ENCODE measurements at regions not wholly inside any gene's neighbourhood (a gene's known extent, or its start where the extent isn't known, plus 50 kb on each side); places are given as distances from the start of the nearest gene placed in this dataset.

DNA sequence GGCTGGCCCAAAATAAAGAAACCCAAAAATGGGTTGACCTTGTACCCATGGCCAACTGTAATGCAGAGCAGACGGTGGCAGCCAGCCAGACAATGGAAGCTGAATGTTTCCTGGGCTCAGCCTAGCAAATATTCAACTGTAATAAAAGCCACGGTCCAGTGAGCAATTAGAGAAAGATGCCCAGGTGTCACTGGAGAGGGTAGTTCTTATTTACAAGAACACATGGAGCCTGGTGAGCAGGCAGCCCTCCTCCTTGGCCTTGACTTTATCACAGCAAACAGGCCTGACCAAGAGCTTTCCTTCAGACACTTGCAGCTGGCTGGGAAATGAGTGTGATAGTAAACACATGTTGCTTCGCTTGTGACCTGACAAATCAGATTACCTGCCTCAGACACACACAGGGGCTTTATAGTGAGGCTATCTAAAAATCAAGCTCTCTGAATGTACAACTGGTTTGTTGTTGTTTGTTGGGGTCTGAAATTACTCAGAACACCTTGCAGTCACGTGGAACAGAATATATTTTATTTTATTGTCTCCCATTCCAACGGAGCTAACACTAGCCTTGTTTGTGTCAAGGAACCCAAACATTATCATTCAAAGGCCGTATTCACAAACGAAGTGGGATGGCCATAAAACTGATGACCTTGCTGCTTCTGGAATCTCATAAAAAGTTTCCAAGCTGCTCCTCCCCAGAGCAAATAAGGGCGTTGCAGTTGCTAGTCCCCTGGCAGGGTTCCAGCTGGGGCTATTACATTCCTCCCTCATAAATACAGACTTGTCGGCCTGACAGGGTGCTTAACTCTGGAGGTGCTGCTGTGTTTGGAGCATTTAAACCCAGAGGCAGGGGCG lies 161.1 kb downstream of the BBOX1 start (continued):
- TF ChIP-seq ZNF395 (CRISPR knock-in tag; IDR thresholded peaks at IDR 0.05) (peak; percentile 38; the same call in 1 of the 2 replicates), PML (IDR thresholded peaks at IDR 0.05; ENCODE audit: low read length) (peak; percentile 82), E2F3 (CRISPR knock-in tag; IDR thresholded peaks at IDR 0.05) (no peak), CXXC5 (CRISPR knock-in tag; IDR thresholded peaks at IDR 0.05) (peak; percentile 29; the same call in 1 of the 2 replicates), E2F8 (IDR thresholded peaks at IDR 0.05; ENCODE audit: low read depth, partially characterized antibody) (no peak), ZEB2 (IDR thresholded peaks at IDR 0.05) (no peak), ZNF3 (CRISPR knock-in tag; IDR thresholded peaks at IDR 0.05) (no peak), ZNF23 (CRISPR knock-in tag; IDR thresholded peaks at IDR 0.05) (no peak), SNAPC5 (CRISPR knock-in tag; IDR thresholded peaks at IDR 0.05) (no peak), MTA3 (IDR thresholded peaks at IDR 0.05; ENCODE audit: borderline replicate concordance) (0 out of 2 replicates have a peak, but pooled peaks have one; percentile 30), ZNF589 (CRISPR knock-in tag; IDR thresholded peaks at IDR 0.05; ENCODE audit: low read depth) (peak; percentile 69; the same call in 1 of the 2 replicates), HMGXB4 (CRISPR knock-in tag; IDR thresholded peaks at IDR 0.05) (no peak), NFE2L1 (tag; IDR thresholded peaks at IDR 0.05; ENCODE audit: borderline replicate concordance, low read depth) (no peak), MCM5 (IDR thresholded peaks at IDR 0.05; ENCODE audit: low read depth) (no peak), SMAD4 (CRISPR knock-in tag; conservative IDR thresholded peaks at IDR 0.05) (peak; percentile 74), ZNF707 (CRISPR knock-in tag; conservative IDR thresholded peaks at IDR 0.05) (no peak), RBM17 (IDR thresholded peaks at IDR 0.05; ENCODE audit: borderline replicate concordance, low read depth, low read length) (no peak), HSF4 (CRISPR knock-in tag; IDR thresholded peaks at IDR 0.05; ENCODE audit: borderline replicate concordance) (no peak), NELFE (IDR thresholded peaks at IDR 0.05; ENCODE audit: insufficient read depth, insufficient read length) (no peak), KAT7 (CRISPR knock-in tag; IDR thresholded peaks at IDR 0.05; ENCODE audit: borderline replicate concordance) (no peak), PTRF (tag; IDR thresholded peaks at IDR 0.05) (no peak), ATF7 (IDR thresholded peaks at IDR 0.05) (no peak)
- TF ChIP-seq, protein P1, sequence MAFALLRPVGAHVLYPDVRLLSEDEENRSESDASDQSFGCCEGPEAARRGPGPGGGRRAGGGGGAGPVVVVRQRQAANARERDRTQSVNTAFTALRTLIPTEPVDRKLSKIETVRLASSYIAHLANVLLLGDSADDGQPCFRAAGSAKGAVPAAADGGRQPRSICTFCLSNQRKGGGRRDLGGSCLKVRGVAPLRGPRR (CRISPR knock-in tag; IDR thresholded peaks at IDR 0.05), result no peak

Data from K562 (cell line).